ENCODE measurements at regions not wholly inside any gene's neighbourhood (a gene's known extent, or its start where the extent isn't known, plus 50 kb on each side); places are given as distances from the start of the nearest gene placed in this dataset.

- no peaks in the 10 kb centered on the region for H3K36me3 ChIP-seq (ENCODE audit: insufficient read depth, low read length)
- TF ChIP-seq, protein P1, sequence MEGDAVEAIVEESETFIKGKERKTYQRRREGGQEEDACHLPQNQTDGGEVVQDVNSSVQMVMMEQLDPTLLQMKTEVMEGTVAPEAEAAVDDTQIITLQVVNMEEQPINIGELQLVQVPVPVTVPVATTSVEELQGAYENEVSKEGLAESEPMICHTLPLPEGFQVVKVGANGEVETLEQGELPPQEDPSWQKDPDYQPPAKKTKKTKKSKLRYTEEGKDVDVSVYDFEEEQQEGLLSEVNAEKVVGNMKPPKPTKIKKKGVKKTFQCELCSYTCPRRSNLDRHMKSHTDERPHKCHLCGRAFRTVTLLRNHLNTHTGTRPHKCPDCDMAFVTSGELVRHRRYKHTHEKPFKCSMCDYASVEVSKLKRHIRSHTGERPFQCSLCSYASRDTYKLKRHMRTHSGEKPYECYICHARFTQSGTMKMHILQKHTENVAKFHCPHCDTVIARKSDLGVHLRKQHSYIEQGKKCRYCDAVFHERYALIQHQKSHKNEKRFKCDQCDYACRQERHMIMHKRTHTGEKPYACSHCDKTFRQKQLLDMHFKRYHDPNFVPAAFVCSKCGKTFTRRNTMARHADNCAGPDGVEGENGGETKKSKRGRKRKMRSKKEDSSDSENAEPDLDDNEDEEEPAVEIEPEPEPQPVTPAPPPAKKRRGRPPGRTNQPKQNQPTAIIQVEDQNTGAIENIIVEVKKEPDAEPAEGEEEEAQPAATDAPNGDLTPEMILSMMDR (IDR thresholded peaks at IDR 0.05; ENCODE audit: low read length): no peak
- TF ChIP-seq EZH2 (IDR thresholded peaks at IDR 0.05; ENCODE audit: borderline replicate concordance, low read length): no peak
- H3K9ac ChIP-seq (ENCODE audit: low read length): no peak overlapping the region
- peaks cover 5% of the 10 kb centered on the region for H3K9me3 ChIP-seq (ENCODE audit: low read length)
- H3K9me2 ChIP-seq (ENCODE audit: low read depth, low read length): no peaks in the 10 kb centered on the region
- no peak overlapping the region for H2AFZ ChIP-seq (ENCODE audit: low read length)
- H3K27ac ChIP-seq (ENCODE audit: low read depth, low read length, poor library complexity, severe bottlenecking): no peak overlapping the region
- no peak overlapping the region for H3K4me3 ChIP-seq (ENCODE audit: low read depth, low read length, poor library complexity, severe bottlenecking)
- H3K4me1 ChIP-seq (ENCODE audit: insufficient read depth, low read length, severe bottlenecking): no peaks in the 10 kb centered on the region
- no peaks in the 10 kb centered on the region for H3K27me3 ChIP-seq (ENCODE audit: insufficient read depth, low read length)
- H4K20me1 ChIP-seq (ENCODE audit: insufficient read depth, low read length): no peaks in the 10 kb centered on the region
- H3K4me2 ChIP-seq (ENCODE audit: low read length): no peak overlapping the region
- no peaks in the 10 kb centered on the region for H3K79me2 ChIP-seq (ENCODE audit: insufficient read depth, low read length)
- H3F3A ChIP-seq (ENCODE audit: insufficient read depth, low read length): no peaks in the 10 kb centered on the region
Observed at GRCh38 chr2:204089105-204089504, 152.5 kb downstream of the ICOS start.

DNA sequence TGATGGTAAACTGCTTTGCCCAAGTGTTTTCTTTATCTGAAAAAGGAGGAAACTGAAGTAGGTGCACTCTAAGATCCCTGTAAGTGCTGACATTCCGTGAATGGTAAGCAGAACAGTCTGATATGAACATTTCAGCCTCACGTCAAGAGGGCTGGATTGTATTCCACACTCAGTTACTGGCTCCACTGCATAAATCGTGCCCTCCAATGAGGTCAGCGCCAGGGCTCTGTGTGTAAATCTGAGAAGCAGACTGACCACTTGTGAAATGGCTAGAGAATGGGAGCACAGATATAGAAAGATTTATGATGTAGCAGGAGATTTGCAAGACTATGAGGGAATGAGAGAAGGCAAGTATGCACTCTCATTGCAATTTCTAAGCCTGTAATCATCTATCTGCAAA is 153.0 kb downstream of the ICOS start:
- no peak overlapping the region for H3K4me3 ChIP-seq (ENCODE audit: low read depth, low read length, poor library complexity, severe bottlenecking)
- H3K27ac ChIP-seq (ENCODE audit: low read depth, low read length, poor library complexity, severe bottlenecking): no peak overlapping the region
- no peaks in the 10 kb centered on the region for H3K4me1 ChIP-seq (ENCODE audit: insufficient read depth, low read length, severe bottlenecking)
- no peaks in the 10 kb centered on the region for H3K9me2 ChIP-seq (ENCODE audit: low read depth, low read length)
- H3F3A ChIP-seq (ENCODE audit: insufficient read depth, low read length): no peaks in the 10 kb centered on the region
- H3K79me2 ChIP-seq (ENCODE audit: insufficient read depth, low read length): no peaks in the 10 kb centered on the region
- no peaks in the 10 kb centered on the region for H3K36me3 ChIP-seq (ENCODE audit: insufficient read depth, low read length)
- H3K9me3 ChIP-seq (ENCODE audit: low read length): peaks cover 5% of the 10 kb centered on the region
- no peak overlapping the region for H3K9ac ChIP-seq (ENCODE audit: low read length)
- H3K4me2 ChIP-seq (ENCODE audit: low read length): no peak overlapping the region
- no peak for TF ChIP-seq EZH2 (IDR thresholded peaks at IDR 0.05; ENCODE audit: borderline replicate concordance, low read length)
- TF ChIP-seq, protein P1 (IDR thresholded peaks at IDR 0.05; ENCODE audit: low read length): no peak
- no peaks in the 10 kb centered on the region for H4K20me1 ChIP-seq (ENCODE audit: insufficient read depth, low read length)
- no peaks in the 10 kb centered on the region for H3K27me3 ChIP-seq (ENCODE audit: insufficient read depth, low read length)
- no peak overlapping the region for H2AFZ ChIP-seq (ENCODE audit: low read length)

- Histone ChIP-seq H3K9me3 (ENCODE audit: low read length) (peaks cover 5% of the 10 kb centered on the region), H3K79me2 (ENCODE audit: insufficient read depth, low read length) (no peaks in the 10 kb centered on the region), H3K9me2 (ENCODE audit: low read depth, low read length) (no peaks in the 10 kb centered on the region), H3K4me2 (ENCODE audit: low read length) (no peak overlapping the region), H3K4me1 (ENCODE audit: insufficient read depth, low read length, severe bottlenecking) (no peaks in the 10 kb centered on the region), H2AFZ (ENCODE audit: low read length) (no peak overlapping the region), H3K9ac (ENCODE audit: low read length) (no peak overlapping the region), H3F3A (ENCODE audit: insufficient read depth, low read length) (no peaks in the 10 kb centered on the region), H3K27ac (ENCODE audit: low read depth, low read length, poor library complexity, severe bottlenecking) (no peak overlapping the region), H3K4me3 (ENCODE audit: low read depth, low read length, poor library complexity, severe bottlenecking) (no peak overlapping the region), H3K27me3 (ENCODE audit: insufficient read depth, low read length) (no peaks in the 10 kb centered on the region), H3K36me3 (ENCODE audit: insufficient read depth, low read length) (no peaks in the 10 kb centered on the region), H4K20me1 (ENCODE audit: insufficient read depth, low read length) (no peaks in the 10 kb centered on the region)
- TF ChIP-seq EZH2 (IDR thresholded peaks at IDR 0.05; ENCODE audit: borderline replicate concordance, low read length): no peak
- TF ChIP-seq, protein P1 (IDR thresholded peaks at IDR 0.05; ENCODE audit: low read length): no peak
Observed at GRCh38 chr2:204090021-204090420, 153.5 kb downstream of the ICOS start.
